Glutamatergic neuron (in vitro differentiated cells): ENCODE measurements at regions not wholly inside any gene's neighbourhood (a gene's known extent, or its start where the extent isn't known, plus 50 kb on each side); places are given as distances from the start of the nearest gene placed in this dataset.

ENCODE experiments used
- DNase-seq: peaks from one replicate; pipeline ENCODE4 v3.0.0; 2022
- H3K27ac Mint-ChIP-seq: one replicate; pipeline ENCODE4 v1.8.0; 2020; ENCODE audit warnings: mild to moderate bottlenecking, mixed read lengths, inconsistent platforms; ENCODE audit not compliant: unreplicated experiment
- H3K27me3 Mint-ChIP-seq: one replicate; pipeline ENCODE4 v1.8.0; 2020; ENCODE audit warnings: mild to moderate bottlenecking, moderate library complexity, mixed read lengths, inconsistent platforms; ENCODE audit not compliant: unreplicated experiment
- H3K36me3 Mint-ChIP-seq: one replicate; pipeline ENCODE4 v1.8.0; 2020; ENCODE audit warnings: mild to moderate bottlenecking, mixed read lengths, inconsistent platforms; ENCODE audit not compliant: unreplicated experiment
- H3K4me1 Mint-ChIP-seq: one replicate; pipeline ENCODE4 v1.8.0; 2020; ENCODE audit warnings: mild to moderate bottlenecking, low read depth, mixed read lengths, inconsistent platforms; ENCODE audit not compliant: unreplicated experiment
- H3K4me3 Mint-ChIP-seq: one replicate; pipeline ENCODE4 v1.8.0; 2020; ENCODE audit warnings: mild to moderate bottlenecking, mixed read lengths, inconsistent platforms; ENCODE audit not compliant: unreplicated experiment
- H3K9me3 Mint-ChIP-seq: one replicate; pipeline ENCODE4 v1.8.0; 2020; ENCODE audit warnings: mild to moderate bottlenecking, moderate library complexity, mixed read lengths, inconsistent platforms; ENCODE audit not compliant: unreplicated experiment
- TF ChIP-seq, protein P1 (sequence below): fragments of 200-600 bp; sonication (generic); IDR thresholded peaks from one replicate; pipeline ENCODE4 v1.5.0; 2021; ENCODE audit not compliant: partially characterized antibody, unreplicated experiment

DNA sequence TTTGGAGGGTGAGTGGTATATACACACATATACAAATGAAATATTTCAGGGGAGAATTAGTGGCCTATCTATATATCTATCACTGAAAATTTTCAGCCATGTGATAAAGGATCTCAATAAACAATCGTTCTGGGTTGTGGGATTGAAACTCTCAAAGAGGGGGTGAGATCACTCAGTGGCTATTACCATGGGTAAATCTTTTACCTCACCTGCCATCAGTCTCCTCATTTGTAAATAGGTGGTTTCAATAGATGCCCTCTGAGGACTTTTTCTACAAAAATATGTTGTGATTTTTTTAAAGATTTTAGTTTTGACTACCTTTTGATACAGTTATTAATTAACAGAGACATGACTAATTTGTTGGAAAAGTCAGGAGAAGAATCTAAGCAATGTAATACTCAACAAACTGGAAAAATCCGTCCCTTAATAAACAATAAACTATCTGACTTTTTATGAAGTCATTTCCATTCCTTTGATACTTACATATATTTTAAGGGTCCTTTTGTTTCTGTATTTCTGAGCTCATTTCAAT, 192.8 kb downstream of the MAD2L1 start:
- Mint-ChIP-seq H3K4me1 (no peaks in the 10 kb centered on the region), H3K27me3 (no peaks in the 10 kb centered on the region), H3K27ac (no peak overlapping the region), H3K9me3 (no peaks in the 10 kb centered on the region), H3K36me3 (no peaks in the 10 kb centered on the region), H3K4me3 (no peak overlapping the region)
- TF ChIP-seq, protein P1, sequence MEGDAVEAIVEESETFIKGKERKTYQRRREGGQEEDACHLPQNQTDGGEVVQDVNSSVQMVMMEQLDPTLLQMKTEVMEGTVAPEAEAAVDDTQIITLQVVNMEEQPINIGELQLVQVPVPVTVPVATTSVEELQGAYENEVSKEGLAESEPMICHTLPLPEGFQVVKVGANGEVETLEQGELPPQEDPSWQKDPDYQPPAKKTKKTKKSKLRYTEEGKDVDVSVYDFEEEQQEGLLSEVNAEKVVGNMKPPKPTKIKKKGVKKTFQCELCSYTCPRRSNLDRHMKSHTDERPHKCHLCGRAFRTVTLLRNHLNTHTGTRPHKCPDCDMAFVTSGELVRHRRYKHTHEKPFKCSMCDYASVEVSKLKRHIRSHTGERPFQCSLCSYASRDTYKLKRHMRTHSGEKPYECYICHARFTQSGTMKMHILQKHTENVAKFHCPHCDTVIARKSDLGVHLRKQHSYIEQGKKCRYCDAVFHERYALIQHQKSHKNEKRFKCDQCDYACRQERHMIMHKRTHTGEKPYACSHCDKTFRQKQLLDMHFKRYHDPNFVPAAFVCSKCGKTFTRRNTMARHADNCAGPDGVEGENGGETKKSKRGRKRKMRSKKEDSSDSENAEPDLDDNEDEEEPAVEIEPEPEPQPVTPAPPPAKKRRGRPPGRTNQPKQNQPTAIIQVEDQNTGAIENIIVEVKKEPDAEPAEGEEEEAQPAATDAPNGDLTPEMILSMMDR, result no peak
- no peak for DNase-seq

DNA sequence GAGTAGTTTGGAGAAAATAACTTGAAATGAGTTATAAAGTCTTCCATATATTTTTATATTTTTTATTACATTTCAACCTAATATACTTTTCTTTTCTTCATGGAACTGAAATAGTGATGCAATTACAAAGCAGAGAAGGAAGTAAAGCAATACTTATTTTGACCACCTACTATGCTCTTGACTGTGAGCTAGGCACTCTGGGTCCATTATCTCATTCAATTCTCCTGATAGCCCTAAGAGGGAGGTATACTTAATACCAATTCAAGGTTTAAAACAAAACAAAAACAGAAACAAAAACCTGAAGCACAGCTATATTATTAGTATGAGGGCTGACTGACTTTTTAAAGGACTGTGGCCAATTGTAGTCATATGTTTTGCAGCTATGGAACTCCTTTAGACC, 193.5 kb downstream of the MAD2L1 start:
- Mint-ChIP-seq H3K4me3 (no peak overlapping the region), H3K27ac (no peak overlapping the region), H3K27me3 (no peaks in the 10 kb centered on the region), H3K9me3 (no peaks in the 10 kb centered on the region), H3K36me3 (no peaks in the 10 kb centered on the region), H3K4me1 (no peaks in the 10 kb centered on the region)
- TF ChIP-seq, protein P1, result no peak
- DNase-seq, result no peak

DNA sequence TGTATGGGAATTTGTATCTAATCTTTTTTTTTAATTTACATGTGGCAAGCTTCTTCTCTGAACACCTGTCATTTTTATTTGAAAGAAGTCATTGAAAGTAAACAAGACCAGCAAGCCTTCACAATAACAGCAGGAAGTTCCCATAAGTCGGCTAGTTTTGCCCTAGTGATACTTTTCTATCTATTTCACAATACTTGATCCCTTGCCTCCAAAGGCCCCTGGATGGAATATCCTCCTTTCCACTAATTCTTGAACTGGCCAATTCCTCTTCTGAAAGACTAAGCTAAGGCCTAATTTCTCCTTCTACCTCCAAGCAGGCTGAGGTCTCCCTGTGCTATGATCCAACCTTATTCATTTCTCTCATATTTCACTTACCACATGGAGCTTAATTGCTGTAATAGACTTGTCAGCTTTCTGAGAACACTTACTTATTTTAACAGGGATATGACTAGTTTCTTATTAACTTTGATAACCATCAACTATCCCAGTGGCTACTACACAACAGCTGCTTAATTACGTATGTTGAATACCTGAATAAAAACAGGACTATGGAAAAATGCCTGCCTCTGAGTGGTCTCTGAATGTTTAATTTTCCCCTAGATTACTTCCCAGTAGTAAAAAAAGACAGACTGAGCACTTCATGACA, 194.2 kb downstream of the MAD2L1 start:
- Mint-ChIP-seq H3K27ac (no peak overlapping the region), H3K36me3 (no peaks in the 10 kb centered on the region), H3K9me3 (no peaks in the 10 kb centered on the region), H3K4me3 (no peak overlapping the region), H3K27me3 (no peaks in the 10 kb centered on the region), H3K4me1 (no peaks in the 10 kb centered on the region)
- TF ChIP-seq, protein P1, result no peak
- no peak for DNase-seq

DNA sequence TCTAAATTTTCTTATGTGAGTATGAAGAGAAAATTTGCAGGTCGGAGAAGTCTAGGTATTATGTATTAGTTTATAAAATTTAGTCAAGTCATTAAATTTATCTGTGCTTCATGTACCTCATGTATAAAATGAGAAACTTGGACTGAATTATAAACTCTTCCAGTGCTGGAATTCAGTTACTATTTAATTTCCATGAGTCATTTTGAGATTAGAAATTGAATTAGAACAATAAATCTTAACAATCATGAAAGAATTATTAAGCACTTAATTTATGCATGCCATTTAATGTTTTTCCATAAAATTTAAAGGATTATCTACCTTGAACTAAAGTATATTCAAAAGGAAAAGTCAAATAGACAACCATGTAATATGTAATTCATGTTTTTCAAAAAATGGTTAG, 195.8 kb downstream of the MAD2L1 start:
- H3K4me1 Mint-ChIP-seq, result no peaks in the 10 kb centered on the region
- TF ChIP-seq, protein P1, result no peak
- no peaks in the 10 kb centered on the region for H3K36me3 Mint-ChIP-seq
- no peak overlapping the region for H3K27ac Mint-ChIP-seq
- H3K9me3 Mint-ChIP-seq, result no peaks in the 10 kb centered on the region
- no peak overlapping the region for H3K4me3 Mint-ChIP-seq
- no peak for DNase-seq
- H3K27me3 Mint-ChIP-seq, result no peaks in the 10 kb centered on the region

DNA sequence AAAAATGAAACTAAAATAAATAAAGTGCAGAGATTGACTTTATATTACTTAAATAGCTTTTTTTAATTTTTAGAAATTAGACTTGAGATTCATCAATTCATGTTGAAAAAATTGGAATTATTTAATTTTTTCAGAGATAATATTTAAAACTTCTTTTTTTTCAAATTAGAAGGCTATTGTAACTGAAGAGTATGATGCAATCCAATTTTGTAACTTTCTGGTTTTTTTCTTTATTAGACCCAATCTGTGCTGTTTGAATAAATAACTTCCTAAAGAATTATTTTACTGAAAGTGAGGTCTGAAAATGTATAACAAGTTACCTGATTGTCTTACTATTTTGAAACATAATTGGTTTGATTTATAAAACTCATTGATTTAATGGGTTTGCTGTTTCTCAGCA, 200.9 kb downstream of the MAD2L1 start:
- no peak for DNase-seq
- no peaks in the 10 kb centered on the region for H3K27me3 Mint-ChIP-seq
- no peak overlapping the region for H3K27ac Mint-ChIP-seq
- no peak overlapping the region for H3K4me3 Mint-ChIP-seq
- no peaks in the 10 kb centered on the region for H3K4me1 Mint-ChIP-seq
- no peaks in the 10 kb centered on the region for H3K9me3 Mint-ChIP-seq
- TF ChIP-seq, protein P1, result no peak
- no peaks in the 10 kb centered on the region for H3K36me3 Mint-ChIP-seq
